ENCODE measurements at regions not wholly inside any gene's neighbourhood (a gene's known extent, or its start where the extent isn't known, plus 50 kb on each side); places are given as distances from the start of the nearest gene placed in this dataset.

DNA sequence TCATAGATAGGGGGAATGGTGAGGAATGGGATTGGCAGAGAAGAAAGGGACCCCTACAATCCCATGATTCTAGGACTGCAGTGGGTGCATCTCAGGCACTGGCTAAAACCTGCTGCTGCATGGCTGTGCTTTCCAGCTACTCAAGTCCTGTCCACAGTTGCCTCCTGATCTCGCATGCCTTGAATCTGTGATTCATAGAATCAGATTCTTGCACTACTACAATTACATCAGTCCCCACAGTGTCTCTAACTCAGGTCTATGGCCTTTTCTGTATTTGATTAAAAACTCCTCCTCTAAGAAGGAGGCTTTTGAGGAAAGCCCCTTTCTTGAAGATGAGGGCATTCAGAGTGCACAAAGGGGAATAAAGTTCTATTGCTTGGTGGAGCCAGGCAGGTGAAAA lies 117.4 kb downstream of the LRATD1 start:
- TF ChIP-seq CTCF (IDR thresholded peaks at IDR 0.05 in 4 of 5, conservative IDR thresholded peaks at IDR 0.05 in 1 of 5) (no peak), POLR2A (IDR thresholded peaks at IDR 0.05) (no peak)

Measured in gastrocnemius medialis (tissue), 4 donors.